Peyer's patch (tissue), 4 donors: ENCODE measurements at regions not wholly inside any gene's neighbourhood (a gene's known extent, or its start where the extent isn't known, plus 50 kb on each side); places are given as distances from the start of the nearest gene placed in this dataset.

Experiments
- CTCF ChIP-seq, 6 experiments: fragments of 450-650 bp in 4 of 6; fragments of 200-600 bp in 2 of 6; sonication (generic) in 1 of 6; IDR thresholded peaks; one replicate each; pipeline ENCODE4 v1.5.1; 2017 to 2019; ENCODE audit warnings: antibody characterized with exemption in 6 of 6, mild to moderate bottlenecking in 3 of 6, moderate library complexity in 1 of 6
- POLR2A ChIP-seq, 2 donors: fragments of 450-650 bp; IDR thresholded peaks; one replicate each; pipeline ENCODE4 v1.5.1; 2017; ENCODE audit warnings: antibody characterized with exemption in 2 of 2, mild to moderate bottlenecking in 2 of 2, moderate library complexity in 2 of 2

DNA sequence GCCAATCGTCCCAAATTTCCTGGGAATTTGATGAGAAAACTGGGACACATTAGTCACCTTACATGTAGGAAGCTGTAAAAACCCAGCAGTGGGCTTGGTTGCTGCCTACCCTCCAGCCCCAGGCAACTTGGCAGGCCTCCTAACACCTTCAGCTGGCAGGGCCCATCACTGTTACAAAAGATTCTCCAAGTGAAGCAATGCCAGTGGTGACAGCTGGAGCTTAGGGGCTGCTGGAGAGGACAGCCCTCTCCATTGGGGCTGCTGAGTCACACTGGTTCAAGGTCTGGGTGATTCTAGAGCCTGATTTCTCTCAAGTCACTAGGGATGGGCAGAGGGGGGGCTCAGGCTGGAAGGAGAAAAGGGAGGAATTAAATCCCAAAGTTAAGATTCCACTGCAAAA lies 180.6 kb downstream of the COPRS start:
- TF ChIP-seq POLR2A (IDR thresholded peaks at IDR 0.05) (no peak), CTCF (IDR thresholded peaks at IDR 0.05) (no peak)
